Esophagus squamous epithelium (tissue), 4 donors: ENCODE measurements at regions not wholly inside any gene's neighbourhood (a gene's known extent, or its start where the extent isn't known, plus 50 kb on each side); places are given as distances from the start of the nearest gene placed in this dataset.

Source experiments
- POLR2A ChIP-seq, 4 donors: fragments of 450-650 bp; IDR thresholded peaks; one replicate each; pipeline ENCODE4 v1.6.1; 2017; ENCODE audit warnings: antibody characterized with exemption in 4 of 4, mild to moderate bottlenecking in 4 of 4, moderate library complexity in 3 of 4
- TF ChIP-seq, protein P1 (sequence below), 6 experiments: fragments of 450-650 bp in 4 of 6; fragments of 200-600 bp in 2 of 6; sonication (generic) in 2 of 6; IDR thresholded peaks; one replicate each; pipeline ENCODE4 v1.5.1; 2016 to 2019; ENCODE audit warnings: antibody characterized with exemption in 6 of 6, mild to moderate bottlenecking in 4 of 6, moderate library complexity in 4 of 6

- no peak for TF ChIP-seq POLR2A (IDR thresholded peaks at IDR 0.05)
- TF ChIP-seq, protein P1, sequence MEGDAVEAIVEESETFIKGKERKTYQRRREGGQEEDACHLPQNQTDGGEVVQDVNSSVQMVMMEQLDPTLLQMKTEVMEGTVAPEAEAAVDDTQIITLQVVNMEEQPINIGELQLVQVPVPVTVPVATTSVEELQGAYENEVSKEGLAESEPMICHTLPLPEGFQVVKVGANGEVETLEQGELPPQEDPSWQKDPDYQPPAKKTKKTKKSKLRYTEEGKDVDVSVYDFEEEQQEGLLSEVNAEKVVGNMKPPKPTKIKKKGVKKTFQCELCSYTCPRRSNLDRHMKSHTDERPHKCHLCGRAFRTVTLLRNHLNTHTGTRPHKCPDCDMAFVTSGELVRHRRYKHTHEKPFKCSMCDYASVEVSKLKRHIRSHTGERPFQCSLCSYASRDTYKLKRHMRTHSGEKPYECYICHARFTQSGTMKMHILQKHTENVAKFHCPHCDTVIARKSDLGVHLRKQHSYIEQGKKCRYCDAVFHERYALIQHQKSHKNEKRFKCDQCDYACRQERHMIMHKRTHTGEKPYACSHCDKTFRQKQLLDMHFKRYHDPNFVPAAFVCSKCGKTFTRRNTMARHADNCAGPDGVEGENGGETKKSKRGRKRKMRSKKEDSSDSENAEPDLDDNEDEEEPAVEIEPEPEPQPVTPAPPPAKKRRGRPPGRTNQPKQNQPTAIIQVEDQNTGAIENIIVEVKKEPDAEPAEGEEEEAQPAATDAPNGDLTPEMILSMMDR (IDR thresholded peaks at IDR 0.05), result no peak
These were observed 1203.2 kb downstream of the CDH12 start for GRCh38 chr5:21649969-21650368.
